ENCODE measurements at regions not wholly inside any gene's neighbourhood (a gene's known extent, or its start where the extent isn't known, plus 50 kb on each side); places are given as distances from the start of the nearest gene placed in this dataset.

DNA sequence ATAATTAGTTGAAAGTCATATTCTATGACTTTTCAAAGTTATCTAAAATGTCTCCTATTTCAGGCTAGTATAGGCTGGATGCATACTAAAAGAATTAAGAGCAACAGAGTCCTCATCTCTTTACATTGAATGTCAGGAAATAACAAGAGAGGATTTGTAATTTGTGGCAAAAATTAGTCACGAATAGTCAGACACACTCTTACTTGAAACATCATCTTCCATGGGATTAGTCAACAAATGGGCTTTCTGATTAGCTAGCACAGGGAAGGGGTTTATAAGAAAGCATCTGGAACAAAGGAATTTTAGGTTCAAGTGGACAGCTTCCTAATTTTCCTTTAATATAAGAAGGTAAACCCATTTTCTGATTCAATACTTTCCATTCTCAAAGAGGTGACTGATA, 330.3 kb upstream of the MEX3C start:
- TF ChIP-seq, protein P1, sequence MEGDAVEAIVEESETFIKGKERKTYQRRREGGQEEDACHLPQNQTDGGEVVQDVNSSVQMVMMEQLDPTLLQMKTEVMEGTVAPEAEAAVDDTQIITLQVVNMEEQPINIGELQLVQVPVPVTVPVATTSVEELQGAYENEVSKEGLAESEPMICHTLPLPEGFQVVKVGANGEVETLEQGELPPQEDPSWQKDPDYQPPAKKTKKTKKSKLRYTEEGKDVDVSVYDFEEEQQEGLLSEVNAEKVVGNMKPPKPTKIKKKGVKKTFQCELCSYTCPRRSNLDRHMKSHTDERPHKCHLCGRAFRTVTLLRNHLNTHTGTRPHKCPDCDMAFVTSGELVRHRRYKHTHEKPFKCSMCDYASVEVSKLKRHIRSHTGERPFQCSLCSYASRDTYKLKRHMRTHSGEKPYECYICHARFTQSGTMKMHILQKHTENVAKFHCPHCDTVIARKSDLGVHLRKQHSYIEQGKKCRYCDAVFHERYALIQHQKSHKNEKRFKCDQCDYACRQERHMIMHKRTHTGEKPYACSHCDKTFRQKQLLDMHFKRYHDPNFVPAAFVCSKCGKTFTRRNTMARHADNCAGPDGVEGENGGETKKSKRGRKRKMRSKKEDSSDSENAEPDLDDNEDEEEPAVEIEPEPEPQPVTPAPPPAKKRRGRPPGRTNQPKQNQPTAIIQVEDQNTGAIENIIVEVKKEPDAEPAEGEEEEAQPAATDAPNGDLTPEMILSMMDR (IDR thresholded peaks at IDR 0.05), result no peak
- TF ChIP-seq POLR2A (IDR thresholded peaks at IDR 0.05), result no peak

Measured in body of pancreas (tissue), 4 donors.